ENCODE measurements at regions not wholly inside any gene's neighbourhood (a gene's known extent, or its start where the extent isn't known, plus 50 kb on each side); places are given as distances from the start of the nearest gene placed in this dataset.

GRCh38 chr20:60160451-60161145 is 202.4 kb downstream of the CDH26 start:
- TF ChIP-seq CTCF (conservative IDR thresholded peaks at IDR 0.05; ENCODE audit: low read depth, low read length) (no peak), EZH2phosphoT487 (IDR thresholded peaks at IDR 0.05; ENCODE audit: borderline replicate concordance, low read length) (no peak)
